C4-2B (cell line): ENCODE measurements at regions not wholly inside any gene's neighbourhood (a gene's known extent, or its start where the extent isn't known, plus 50 kb on each side); places are given as distances from the start of the nearest gene placed in this dataset.
"Not testable (repeated sequence)": the region's sequence is repeated elsewhere in the genome, so short reads cannot be mapped to it uniquely, and the experiment has no call there.

ENCODE experiments used
- H3K27ac ChIP-seq: fragments of 450-650 bp; 2 replicates; pipeline ENCODE4 v1.5.1; 2017
- CTCF ChIP-seq: fragments of 450-650 bp; conservative IDR thresholded peaks from 2 replicates; pipeline ENCODE4 v1.5.1; 2017; ENCODE audit warnings: mild to moderate bottlenecking
- ZFX ChIP-seq: fragments of 450-650 bp; IDR thresholded peaks from 2 replicates; pipeline ENCODE4 v1.6.1; 2017

- TF ChIP-seq CTCF (no peak), ZFX (no peak)
- H3K27ac ChIP-seq: no peak overlapping the region
These were observed 153.5 kb downstream of the KCNRG start for GRCh38 chr13:50168786-50169185.

GRCh38 chr13:50170447-50171037 lies 155.3 kb downstream of the KCNRG start:
- no peak overlapping the region for H3K27ac ChIP-seq
- no peak for TF ChIP-seq ZFX
- peak; percentile 61 for TF ChIP-seq CTCF

DNA sequence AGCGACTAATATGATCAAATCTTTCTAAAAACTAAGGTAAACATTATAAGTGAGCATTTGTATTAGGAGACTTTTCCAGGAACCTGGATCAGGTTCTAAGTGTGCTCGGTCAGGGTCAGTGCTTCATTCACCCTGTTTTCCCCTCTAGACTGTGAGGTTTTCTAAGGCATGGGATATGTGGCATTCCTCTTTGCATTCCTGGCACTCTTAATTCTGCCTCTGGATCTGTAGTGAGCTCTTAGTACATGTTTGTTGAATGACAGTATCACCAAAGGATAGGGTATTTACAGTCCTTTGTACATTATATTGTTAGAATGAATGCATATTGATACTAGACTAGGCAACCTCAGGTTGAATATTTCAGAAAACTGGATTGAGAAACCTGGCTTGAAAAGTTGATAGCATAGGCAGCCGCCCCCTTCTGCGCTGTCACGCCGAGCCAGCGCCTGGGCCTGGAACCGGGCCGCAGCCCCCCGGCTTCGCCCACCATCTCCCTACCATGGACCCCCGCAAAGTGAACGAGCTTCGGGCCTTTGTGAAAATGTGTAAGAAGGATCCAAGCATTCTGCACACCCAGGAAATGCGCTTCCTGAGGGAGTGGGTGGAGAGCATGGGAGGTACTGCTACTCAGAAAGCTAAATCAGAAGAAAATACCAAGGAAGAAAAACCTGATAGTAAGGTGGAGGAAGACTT lies 156.5 kb downstream of the KCNRG start:
- H3K27ac ChIP-seq: no peak overlapping the region
- TF ChIP-seq ZFX (no peak), CTCF (no peak)

- not testable (repeated sequence) for H3K27ac ChIP-seq
These were observed 157.8 kb downstream of the KCNRG start for GRCh38 chr13:50173045-50173444.

DNA sequence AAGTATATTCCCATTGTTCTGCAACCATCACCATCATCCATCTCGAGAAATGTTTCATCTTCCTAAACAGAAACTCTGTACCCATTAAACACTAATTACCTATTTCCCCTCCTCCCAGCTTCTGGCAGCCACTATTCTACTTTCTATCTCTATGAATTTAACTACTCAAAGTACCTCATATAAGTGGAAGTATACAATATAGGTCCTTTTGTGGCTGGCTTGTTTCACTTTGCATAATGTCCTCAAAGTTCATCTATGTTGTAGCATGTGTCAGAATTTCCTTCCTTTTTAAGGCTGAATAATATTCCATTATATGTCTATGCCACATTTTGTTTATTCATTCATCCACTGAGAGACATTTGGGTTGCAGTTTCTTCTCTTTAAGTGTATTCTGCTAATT lies 159.4 kb downstream of the KCNRG start:
- TF ChIP-seq CTCF (no peak), ZFX (no peak)
- no peak overlapping the region for H3K27ac ChIP-seq

DNA sequence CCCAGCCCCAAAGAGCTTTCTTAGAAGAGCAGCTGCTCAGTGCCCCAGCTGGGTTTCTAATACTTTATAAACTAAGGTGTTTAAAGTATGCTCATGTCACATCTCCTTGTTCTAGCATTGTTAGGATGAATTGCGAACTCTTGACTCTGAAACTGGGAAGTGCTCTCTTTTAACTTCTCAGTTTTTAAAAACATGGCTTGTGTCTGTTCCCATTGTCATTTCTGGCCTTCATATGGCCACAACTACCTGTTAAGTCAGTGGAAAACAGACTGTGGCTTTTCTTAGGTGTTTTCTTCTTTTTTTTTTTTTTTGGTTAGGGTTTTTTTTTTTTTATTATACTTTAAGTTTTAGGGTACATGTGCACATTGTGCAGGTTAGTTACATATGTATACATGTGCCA lies 164.7 kb downstream of the KCNRG start:
- TF ChIP-seq CTCF: no peak
- TF ChIP-seq ZFX: no peak

GRCh38 chr13:50185769-50186763 lies 170.8 kb downstream of the KCNRG start:
- not testable (repeated sequence) for H3K27ac ChIP-seq

More for the DNA sequence above, 164.7 kb downstream of the KCNRG start:
- H3K27ac ChIP-seq: no peak overlapping the region

DNA sequence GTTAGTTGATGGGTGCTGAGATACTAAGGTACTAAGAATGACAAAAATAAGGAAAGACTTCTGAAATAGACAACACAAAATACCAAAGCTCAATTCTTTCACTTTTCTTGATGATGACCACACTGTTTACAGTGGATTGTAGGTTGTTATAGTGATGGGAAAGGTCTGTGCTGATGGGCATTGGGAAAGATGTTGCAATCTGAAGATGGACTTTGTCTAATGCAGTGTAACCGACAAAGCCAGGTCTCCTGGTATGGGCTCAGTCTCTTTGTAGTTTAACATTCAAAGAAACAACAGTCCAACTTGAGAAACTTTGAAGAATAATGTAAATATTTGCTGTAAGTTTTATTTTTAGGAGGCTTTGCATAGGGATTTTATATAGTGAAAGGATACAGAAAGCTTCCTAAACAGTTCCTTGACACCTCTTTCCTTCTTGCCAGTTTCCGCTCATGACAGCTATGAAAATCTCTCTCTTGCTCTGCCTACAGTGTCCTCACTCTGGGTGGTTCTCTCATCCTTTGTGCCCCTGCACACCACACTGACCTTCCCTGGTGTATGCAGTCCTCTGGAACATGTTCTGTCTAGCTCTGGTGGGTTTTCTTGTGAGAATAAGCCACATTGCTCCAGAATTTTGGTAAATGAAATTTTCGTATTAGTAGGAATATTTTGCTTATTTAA lies 172.2 kb downstream of the KCNRG start:
- TF ChIP-seq CTCF (no peak), ZFX (no peak)
- no peak overlapping the region for H3K27ac ChIP-seq
